ENCODE measurements at regions not wholly inside any gene's neighbourhood (a gene's known extent, or its start where the extent isn't known, plus 50 kb on each side); places are given as distances from the start of the nearest gene placed in this dataset.
"Not testable (repeated sequence)": the region's sequence is repeated elsewhere in the genome, so short reads cannot be mapped to it uniquely, and the experiment has no call there.

GRCh38 chr4:30148828-30149227 lies 571.3 kb upstream of the PCDH7 start:
- not testable (repeated sequence) for DNase-seq (ENCODE audit: low read depth, low spot score)

- DNase-seq (ENCODE audit: low read depth, low spot score): not testable (repeated sequence)
Measured at GRCh38 chr4:30149539-30149938, 570.6 kb upstream of the PCDH7 start.

DNA sequence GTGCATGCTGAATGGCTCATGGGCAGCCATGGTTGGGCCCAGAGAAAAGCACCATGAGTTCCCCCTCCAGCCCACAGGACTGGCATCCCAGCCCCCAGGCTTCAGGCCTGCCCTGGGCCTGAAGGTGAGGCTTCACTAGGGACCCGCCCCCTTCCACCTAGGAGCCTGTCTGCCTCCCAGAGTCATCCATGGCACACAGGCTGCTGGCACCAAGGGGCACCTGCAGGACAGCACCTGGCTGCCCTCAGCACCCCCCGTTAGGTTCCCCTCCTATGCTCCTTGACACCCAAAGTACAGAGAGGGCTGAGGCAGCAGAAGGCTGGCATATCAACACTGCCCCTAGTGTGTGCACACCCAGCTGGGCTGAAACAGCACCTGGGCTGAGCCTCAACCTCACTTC lies 566.7 kb upstream of the PCDH7 start:
- no peak for DNase-seq (ENCODE audit: low read depth, low spot score)

DNA sequence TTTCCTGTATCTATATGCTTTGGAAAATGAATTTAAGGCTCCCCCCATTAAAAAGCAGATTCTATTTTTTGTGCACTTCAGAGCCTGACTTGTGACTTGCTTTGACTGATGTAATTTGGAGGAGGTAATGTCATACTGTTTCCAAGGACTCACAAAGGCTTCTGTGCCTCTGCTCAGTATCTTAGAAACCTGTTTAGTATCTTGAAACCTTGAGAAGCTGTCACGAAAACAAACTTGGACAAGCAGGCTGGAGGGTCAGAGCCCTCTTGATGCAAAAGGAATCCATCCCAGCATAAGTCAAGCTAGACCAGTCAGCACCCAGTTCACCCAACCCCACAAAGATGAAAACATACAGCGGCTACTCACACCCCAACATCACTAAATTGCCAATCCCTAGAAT lies 560.0 kb upstream of the PCDH7 start:
- no peak for DNase-seq (ENCODE audit: low read depth, low spot score)

DNA sequence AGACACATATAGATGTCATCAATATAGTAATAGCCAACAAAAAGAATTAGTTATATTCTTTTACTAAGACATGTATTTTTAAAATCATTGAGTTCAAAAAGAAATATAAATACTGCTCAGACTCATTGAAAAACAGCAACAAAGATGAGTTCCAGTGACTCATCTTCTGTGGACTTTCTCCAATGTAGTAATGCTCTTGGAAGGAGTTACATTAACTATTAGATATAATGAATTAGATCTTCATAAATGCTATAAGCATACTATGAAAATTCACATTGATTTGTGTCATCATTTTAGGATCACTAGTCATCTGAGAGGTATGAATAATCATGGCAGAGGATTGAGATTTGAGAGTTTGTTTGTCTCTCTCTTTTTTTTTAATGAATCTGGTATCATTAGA lies 547.8 kb upstream of the PCDH7 start:
- DNase-seq (ENCODE audit: low read depth, low spot score): no peak

DNA sequence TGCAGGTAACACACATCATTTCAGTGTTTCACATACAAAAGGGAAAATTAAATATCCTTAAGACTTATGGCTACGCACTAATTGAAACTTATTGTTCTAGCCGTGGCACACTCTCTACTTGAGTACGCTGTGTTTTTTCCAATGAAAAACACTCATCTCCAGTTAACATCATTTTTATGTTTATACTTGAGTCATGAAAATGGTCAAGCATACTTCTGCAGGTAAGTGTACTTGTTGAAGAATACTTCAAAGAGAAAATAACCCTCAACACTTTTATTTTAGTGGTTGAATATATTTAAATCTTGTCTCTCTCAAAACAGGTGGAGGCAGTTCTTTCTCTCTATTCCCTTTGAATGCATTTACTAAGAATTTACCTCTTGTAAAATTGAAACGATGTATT lies 538.7 kb upstream of the PCDH7 start:
- DNase-seq (ENCODE audit: low read depth, low spot score): no peak

GRCh38 chr4:30181918-30182317 lies 538.3 kb upstream of the PCDH7 start:
- DNase-seq (ENCODE audit: low read depth, low spot score): no peak

GRCh38 chr4:30182786-30183185 lies 537.4 kb upstream of the PCDH7 start:
- no peak for DNase-seq (ENCODE audit: low read depth, low spot score)

GRCh38 chr4:30191902-30192301 lies 528.3 kb upstream of the PCDH7 start:
- no peak for DNase-seq (ENCODE audit: low read depth, low spot score)

DNA sequence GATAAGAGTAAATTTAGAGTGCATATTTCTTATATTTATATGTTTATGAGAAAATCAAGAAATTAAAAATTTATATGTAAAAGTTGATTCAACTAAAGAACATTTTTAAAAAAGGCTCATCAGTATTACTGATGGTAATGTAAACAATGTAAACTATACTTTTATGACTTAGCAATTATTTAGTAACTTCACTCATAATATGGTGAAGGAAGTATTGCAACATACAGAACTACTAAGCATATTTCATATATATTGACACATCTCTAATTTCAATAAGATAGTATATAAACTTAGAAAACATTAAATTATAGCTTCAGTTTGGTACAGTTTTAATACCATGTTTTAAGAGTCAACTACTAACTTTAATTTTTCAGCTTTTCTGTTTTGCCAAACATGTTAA lies 512.8 kb upstream of the PCDH7 start:
- no peak for DNase-seq (ENCODE audit: low read depth, low spot score)

GRCh38 chr4:30208731-30209435 lies 511.3 kb upstream of the PCDH7 start:
- no peak for DNase-seq (ENCODE audit: low read depth, low spot score)

DNA sequence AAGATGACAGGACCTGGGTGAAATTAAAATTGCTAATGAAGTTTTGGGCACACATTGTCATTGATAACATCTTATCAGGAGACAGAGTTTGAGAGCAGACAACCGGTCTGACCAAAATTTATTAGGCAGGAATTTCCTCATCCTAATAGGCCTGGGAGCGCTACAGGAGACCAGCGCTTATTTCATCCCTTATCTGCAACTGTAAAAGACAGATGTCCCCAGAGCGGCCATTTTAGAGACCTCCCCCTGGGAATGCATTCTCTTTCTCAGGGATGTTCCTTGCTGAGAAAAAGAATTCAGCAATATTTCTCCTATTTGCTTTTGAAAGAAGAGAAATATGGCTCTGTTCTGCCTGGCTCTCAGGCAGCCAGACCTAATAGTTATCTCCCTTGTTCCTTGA lies 504.2 kb upstream of the PCDH7 start:
- not testable (repeated sequence) for DNase-seq (ENCODE audit: low read depth, low spot score)

GRCh38 chr4:30245140-30245539 lies 475.0 kb upstream of the PCDH7 start:
- no peak for DNase-seq (ENCODE audit: low read depth, low spot score)

- DNase-seq (ENCODE audit: low read depth, low spot score): no peak
Measured at GRCh38 chr4:30256116-30256832, 463.9 kb upstream of the PCDH7 start.

- DNase-seq (ENCODE audit: low read depth, low spot score): no peak
Measured at GRCh38 chr4:30258949-30259348, 461.2 kb upstream of the PCDH7 start.

GRCh38 chr4:30262379-30262778 lies 457.8 kb upstream of the PCDH7 start:
- no peak for DNase-seq (ENCODE audit: low read depth, low spot score)

DNA sequence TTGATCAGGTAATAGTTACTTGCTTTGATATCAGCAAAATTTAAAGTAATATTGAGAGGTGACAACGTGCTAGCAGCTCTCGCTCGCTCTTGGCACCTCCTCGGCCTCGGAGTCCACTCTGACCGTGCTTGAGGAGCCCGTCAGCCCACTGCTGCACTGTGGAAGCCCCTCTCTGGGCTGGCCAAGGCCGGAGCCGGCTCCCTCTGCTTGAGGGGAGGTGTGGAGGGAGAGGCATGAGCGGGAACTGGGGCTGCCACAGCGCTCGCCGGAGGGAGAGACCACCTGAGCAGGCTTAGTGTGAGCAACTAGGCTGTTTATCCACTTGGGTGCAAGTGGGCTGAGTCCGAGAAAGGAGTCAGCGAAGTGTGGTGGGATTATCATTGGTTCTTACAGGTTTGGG lies 455.7 kb upstream of the PCDH7 start:
- no peak for DNase-seq (ENCODE audit: low read depth, low spot score)

DNA sequence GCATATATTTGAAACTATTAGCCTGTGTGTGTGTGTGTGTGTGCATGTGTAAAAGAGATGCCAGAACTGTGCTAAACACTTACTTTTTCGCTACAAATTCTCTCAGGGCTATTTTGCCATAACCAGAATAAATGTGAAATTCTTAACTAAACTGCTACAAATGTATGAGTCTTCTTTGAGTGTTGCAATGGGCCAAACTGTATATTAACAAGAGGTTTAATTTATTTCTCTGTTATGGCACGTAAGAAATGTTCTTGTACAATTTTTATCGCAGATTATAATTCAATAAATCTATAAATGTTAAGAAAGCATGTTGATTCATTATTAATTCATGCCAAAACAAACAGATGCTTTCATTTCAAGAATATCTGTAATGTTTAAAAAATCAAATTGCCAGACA lies 454.5 kb upstream of the PCDH7 start:
- no peak for DNase-seq (ENCODE audit: low read depth, low spot score)

DNA sequence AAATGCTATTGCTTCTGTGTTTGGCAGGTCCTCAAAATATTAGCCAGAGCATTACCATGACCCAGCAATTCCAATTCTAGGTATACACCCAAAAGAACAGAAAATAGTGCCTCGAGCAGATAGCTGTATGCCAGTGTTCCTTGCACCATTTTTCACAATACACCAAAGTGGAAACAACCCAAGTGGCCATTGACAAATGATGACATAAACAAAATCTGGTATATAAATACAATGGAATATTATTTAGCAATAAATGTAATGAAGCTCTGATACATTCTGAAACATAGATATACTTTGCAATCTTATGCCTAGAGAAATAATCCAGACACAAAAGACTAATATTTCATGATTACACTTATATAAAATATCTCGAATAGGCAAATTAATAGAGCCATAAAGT lies 451.8 kb upstream of the PCDH7 start:
- no peak for DNase-seq (ENCODE audit: low read depth, low spot score)

- no peak for DNase-seq (ENCODE audit: low read depth, low spot score)
Measured at GRCh38 chr4:30269850-30270249, 450.3 kb upstream of the PCDH7 start.

- no peak for DNase-seq (ENCODE audit: low read depth, low spot score)
Measured at GRCh38 chr4:30281986-30282385, 438.2 kb upstream of the PCDH7 start.

DNA sequence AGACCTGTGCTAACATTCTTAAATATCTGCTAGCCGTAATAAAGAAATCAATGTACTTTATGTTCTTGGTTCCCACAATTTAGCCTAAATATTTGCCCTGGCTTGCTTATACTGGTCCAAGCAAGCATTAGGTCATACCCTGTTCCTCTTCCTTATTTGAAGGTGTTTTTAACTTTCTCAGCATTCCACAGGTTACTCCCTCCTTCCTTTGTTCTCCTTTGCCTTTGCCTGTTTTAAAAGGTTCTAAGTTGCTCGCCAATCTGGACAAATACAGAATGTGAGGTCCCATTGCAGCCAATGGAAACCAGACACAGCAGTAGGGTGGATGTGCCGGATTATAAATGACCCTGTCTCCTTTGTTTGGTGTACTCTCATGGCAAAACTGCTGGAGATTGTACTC lies 436.8 kb upstream of the PCDH7 start:
- DNase-seq (ENCODE audit: low read depth, low spot score): no peak

DNA sequence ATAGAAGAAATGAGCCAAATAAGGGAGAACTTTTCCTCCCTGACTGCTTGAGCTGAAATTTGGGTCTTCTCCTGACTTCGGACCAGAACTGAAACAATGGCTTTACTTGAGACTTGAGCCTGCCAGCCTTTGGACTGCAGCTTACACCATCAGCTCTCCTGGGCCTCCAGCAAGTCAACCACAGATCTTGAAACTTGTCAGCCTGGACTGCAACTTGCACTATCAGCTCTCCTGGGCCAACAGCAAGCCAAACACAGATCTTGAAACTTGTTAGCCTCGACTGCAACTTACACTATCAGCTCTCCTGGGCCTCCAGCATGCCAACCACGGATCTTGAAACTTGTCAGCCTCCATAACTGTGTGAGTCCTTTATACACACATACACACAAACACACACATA lies 425.9 kb upstream of the PCDH7 start:
- no peak for DNase-seq (ENCODE audit: low read depth, low spot score)

DNA sequence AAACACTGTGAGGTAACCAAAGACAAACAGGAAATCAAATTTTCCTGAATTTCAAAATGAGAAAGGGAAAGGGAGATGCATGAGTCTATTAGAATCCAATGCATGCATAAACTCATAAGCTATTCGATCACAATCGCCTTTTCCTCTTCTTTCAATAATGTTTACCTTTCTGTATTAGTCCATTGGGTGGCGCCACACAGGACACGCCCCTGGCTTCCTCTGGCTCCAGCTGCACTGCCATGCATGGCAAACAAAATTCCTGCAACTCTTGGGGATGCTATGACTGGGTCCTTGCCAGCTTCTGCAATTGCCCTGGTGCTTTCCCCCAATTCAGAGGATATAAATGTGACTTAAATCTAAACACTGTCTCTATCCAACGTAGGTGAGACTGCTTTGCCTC lies 424.5 kb upstream of the PCDH7 start:
- DNase-seq (ENCODE audit: low read depth, low spot score): no peak
